ENCODE measurements at regions not wholly inside any gene's neighbourhood (a gene's known extent, or its start where the extent isn't known, plus 50 kb on each side); places are given as distances from the start of the nearest gene placed in this dataset.

- no peak for TF ChIP-seq CREB5 (CRISPR knock-in tag; IDR thresholded peaks at IDR 0.05; ENCODE audit: low read depth)
- TF ChIP-seq SNAI2 (CRISPR knock-in tag; IDR thresholded peaks at IDR 0.05): no peak
- TF ChIP-seq BACH2 (CRISPR knock-in tag; IDR thresholded peaks at IDR 0.05; ENCODE audit: borderline replicate concordance): no peak
These were observed 302.7 kb upstream of the PRDM1 start for GRCh38 chr6:105783333-105783935.

Data from SK-N-SH treated with all-trans-retinoic acid at 6 μM for 48 hours (cell line).